Inflammatory macrophage treated with lipopolysaccharide for 4 hours (primary cell): ENCODE measurements at regions not wholly inside any gene's neighbourhood (a gene's known extent, or its start where the extent isn't known, plus 50 kb on each side); places are given as distances from the start of the nearest gene placed in this dataset.

ENCODE experiments used
- DNase-seq: peaks from one replicate; pipeline ENCODE4 v3.0.0-alpha.2; 2020

DNA sequence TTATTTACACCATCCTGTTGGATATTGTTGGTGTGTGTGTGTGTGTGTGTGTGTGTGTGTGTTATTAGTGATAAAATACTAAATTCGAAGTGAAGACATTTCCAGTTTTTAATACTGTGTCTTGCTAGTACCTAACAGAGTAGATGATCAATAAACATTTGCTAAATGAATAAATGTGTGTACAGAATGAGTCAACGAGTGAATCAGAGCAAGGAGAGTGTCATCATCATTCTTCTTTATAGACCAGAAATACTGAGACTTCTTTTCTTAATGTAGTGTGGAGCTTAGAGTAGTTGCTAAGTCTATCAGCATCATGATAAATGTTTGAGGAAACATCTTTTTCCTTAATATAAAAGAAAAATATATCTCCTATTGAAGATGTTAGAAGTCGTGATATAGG, 169.7 kb upstream of the SATB2 start:
- DNase-seq = no peak

DNA sequence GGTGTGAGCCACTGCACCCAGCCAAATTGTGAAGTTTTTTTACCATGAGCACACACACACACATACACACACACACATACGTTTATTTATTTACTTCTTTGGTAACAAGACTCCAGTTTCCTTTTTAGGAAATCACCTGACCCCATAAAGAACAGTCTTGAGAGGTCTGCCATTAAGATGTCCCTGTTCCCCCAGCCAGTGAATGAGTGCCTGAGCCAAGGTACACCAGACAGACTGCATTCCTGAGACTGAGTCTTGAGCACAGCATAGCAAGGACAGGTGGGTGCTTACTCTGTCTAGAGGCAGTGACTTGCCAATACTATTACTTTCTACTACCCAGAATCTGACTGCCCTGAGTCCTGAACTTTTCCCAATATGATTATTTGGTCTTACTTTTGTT, 167.2 kb upstream of the SATB2 start:
- no peak for DNase-seq

DNA sequence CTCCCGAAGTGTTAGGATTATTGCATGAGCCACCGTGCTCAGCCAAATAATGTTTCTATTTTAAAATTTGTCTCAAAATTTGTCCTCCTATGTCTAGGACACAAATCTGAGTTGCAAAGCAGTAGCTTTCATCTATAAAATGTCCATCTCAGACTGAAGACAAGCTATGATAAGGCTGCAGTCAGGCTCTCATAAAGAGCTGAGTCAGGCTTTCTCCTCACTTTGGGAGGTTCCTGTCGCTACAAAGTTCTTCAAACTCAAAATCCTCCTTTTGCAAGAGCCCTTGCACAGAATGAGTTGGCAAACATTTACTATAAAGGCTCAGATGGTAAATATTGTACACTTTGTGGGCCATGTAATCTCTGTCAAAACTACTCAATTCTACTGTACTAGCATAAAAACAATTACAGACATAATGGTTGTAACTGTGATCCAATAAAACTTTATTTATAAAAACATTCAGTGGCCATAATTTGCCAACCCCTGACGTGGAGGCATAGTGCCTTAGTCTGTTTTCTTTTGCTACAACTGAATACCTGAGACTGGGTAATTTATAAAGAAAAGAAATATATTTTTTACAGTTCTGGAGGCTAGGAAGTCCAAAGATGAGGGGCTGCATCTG, 154.9 kb upstream of the SATB2 start:
- DNase-seq = no peak

DNA sequence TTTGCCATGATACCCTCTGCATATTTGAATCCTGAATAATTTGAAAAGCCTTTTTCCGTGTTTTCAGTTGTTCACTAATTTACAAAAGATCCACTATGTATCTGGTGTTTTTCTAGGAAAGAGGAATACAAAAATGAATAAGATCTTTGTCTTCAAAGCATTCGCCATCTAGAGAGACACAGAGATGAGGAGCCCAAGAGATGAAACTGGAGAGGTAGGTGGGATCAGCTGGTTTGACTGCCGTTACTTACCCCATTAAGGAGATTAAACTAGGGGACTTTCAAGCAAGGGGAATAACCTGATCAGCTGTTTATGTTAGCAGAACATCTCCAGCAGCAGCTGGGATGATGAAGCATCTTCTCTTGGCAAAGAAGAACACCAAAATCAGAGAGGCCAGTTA, 150.2 kb upstream of the SATB2 start:
- no peak for DNase-seq

DNA sequence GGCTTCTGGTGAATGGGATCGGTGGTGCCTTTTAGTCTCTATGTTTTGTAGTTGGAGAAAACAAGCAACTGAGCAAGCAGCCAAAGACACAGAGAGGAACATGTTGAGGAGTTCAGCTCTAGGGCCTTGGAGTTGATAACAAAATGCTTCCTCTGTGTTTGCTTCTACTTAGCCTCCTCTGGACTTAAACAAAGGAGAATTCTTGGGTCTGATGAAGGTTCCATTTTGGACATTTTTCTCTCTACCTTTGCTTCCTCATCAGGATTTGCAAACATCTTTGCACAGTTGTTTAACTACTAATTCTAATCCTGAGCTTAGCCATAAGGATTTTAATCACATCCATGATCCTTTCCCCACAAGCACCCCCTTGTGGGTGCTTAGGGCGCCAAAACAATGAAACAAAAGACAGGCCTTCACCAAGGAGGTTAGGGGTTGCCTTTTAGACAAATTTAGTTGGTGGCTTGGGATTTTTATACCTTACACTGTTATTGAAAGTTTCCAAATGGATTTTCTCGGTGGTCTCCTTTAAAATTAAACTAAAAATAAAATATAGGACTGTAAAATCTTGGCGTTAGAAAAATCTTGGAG, 148.5 kb upstream of the SATB2 start:
- no peak for DNase-seq

DNA sequence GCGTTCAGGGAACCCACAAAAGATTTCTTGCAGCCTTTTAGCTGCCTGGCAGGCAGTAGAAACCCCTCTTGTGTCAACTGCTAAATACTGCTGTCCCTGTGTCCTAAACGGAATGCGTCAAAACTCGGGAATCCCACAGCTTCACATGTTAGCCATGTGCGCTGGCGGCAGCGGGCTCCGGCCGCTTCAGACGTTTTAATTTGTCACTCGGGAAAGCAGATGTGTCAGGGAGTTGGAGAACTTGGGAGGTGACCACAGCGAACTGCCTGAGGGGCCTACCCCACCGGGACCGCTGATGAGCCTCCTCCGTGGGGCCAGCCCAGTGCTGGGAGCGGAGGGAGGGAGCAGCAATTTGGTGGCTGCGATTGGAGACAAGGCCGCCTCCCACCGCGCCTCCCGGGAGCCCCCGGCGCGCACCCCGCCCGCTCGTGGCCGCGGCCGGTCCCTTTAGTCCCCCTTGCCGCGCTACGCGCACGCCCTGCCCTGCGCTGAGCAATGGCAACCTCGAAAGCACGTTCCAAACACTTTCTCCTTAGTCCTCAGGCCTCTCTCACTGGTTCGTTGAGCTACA, 146.1 kb upstream of the SATB2 start:
- DNase-seq = no peak

DNA sequence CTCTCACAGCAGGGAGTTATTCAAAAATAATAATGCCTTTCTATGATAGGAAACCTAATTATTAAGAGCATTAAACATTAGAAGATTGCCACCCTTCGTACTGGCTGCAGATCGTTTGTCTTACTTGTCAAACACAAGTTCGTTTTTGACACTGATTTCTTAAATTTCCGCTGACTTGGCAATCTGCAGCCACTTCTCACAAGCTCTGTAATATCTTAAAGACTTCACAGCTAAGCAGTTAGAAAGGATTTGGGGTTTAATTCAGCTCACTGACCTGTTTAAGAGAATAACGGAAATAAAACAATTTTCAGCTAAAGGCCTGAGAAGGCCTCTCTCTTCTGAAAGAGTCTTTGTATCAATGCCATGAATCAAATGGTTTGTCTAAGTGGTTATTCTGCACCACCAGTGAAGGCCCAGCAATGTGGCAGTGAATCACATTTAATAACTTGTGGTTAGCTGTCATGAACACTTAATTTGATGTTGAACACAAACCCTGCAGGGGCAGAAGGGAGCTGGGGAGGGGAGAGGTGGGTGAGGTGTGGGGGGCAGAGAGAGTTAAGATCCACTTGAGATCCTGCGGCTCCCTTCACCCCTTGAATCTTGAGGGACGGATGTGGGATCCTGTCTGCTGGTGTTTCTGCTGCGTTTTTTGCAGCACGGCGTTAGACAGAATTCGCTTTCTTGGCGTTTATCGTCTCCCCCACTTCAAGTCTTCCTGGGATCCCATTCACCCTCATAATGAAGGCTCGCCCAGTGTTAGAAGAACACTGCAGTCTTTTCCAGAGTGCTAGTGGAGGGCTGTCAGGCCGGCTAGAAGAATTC, 145.4 kb upstream of the SATB2 start:
- no peak for DNase-seq

DNA sequence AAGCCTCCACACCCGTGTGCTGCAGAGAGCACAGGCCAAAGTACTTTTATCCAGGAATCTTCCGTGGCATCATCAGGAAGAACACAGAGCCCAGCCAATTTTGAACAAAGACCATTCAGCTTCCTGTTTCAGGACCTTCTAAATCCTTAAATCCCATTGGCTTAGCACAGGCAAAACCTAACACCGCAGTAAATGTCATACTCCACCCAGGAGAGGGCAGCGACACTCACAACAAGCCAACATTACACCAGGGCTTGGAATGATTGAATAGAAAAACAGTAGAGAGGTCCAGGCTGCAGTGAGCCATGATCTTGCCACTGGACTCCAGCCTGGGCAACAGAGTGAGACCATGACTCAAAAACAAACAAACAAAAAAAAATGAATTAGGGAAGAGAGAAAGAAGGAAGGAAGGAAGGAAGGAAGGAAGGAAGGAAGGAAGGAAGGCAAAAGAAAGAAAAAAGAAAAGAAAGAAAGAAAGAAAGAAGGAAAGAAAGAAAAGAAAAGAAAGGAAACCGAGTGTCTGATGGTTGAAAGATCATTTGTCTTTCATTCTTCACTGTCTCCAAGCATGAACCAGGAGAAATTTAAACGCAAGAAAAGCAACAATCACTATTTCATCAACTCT, 144.6 kb upstream of the SATB2 start:
- no peak for DNase-seq

DNA sequence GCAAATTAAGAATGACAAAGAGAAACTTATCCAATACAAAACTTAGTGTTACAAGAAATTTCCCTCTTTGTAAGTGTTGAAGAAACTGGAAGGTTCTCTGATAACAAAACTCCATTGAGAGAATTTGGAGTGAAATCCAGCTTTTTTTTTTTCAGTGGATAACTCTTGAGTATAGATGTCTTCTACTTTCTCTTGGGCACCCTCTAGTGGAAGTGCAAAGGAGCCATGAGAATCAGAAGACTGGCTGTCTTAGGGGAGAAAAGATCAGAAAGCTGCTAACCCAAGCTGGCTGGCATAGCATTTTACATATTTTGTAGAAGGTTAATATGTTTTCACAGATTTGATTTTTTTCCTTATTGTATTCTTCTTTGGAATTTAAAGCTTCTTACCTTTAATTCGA, 138.8 kb upstream of the SATB2 start:
- DNase-seq = peak; percentile 15

DNA sequence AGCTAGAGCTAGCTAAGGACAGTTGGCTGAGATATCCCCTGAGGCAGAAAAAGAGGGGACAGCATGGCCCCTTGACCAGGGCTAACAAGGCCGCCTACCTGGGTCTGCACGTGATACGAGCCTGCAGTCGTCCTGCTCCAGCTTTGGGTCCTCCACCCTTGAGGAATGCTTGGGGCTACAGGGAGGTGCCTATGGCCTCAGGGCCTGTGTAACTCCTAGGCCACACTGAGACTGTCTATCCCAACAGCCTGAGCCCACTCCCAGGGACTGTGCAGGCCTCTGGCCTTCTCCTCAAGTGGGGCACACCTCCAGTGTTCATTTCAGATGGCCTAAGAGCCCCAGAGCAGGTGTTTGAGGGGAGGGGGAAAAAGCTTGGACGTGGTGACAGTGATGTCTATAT, 136.7 kb upstream of the SATB2 start:
- DNase-seq = no peak

DNA sequence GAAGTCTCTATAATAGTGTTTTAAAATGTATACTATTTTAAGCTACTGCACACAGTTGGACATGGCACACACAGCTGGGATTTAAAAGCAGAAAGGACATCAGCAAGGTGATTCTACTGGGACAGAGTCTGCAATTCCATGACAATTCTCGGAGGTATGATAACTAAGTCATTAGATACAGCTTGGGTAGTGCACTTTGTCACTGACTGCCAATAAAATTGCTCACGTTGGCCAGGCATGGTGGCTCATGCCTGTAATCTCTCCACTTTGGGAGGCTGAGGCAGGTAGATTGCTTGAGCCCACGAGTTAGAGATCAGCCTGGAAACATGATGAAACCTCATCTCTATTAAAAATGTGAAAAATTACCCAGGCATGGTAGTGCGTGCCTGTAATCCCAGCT, 134.1 kb upstream of the SATB2 start:
- DNase-seq = no peak

DNA sequence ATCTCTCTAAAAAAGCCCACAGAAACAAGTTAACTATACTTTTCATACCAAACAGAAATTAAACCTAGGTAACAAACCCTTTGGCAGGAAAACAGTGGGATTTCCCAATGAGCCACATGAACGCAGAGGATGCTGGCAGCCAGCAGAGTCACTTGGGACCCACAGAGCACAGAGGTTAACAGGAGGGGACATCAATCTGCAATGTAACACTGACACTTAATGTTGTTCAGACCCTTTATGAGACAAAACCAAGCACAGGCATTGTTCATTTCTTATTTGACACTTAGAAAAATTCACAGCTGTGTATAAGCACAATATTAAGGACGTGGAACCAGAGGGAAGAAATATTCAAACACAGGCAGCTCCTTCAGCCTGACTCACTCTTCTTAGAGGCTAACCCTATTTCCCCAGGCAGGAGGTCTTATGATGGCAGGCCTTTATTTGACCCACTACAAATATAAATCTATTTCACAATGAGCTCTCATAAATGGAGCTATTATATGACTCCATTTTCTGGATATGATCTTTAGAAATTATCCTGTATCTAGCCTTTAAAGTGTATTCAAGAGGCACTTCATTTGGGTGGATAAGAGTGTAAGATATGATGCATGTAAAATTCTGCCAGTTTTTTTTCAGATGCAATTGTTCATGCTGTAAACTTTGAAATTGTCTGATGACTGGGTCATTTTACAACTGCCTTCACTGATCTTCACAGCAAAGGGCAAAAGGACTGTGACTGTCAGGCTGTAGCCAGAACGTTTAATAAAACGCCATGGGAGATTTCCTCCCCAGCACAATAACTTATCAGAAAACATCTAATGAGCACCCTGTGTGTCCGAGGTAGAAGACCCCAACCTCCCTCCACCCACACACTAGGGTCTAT, 132.8 kb upstream of the SATB2 start:
- no peak for DNase-seq

DNA sequence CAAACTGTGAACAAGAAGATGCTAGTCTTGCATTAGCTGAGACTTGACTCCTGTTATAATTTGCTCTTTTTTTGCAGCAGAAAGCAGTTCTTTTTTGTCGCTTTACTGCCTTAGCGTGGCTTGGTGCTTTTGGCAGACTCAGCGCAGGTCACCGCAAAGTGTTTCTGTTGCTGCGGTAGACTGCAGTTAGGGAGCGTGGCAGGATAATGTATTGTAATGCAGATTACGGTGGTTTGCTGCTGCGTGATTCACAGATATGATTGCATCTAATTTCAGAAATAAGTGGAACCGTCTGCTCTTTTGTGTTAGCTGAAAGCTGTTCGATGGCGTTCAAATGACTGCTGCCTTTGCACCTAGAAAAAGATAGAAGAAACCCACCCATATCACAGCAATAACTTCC, 131.6 kb upstream of the SATB2 start:
- no peak for DNase-seq

DNA sequence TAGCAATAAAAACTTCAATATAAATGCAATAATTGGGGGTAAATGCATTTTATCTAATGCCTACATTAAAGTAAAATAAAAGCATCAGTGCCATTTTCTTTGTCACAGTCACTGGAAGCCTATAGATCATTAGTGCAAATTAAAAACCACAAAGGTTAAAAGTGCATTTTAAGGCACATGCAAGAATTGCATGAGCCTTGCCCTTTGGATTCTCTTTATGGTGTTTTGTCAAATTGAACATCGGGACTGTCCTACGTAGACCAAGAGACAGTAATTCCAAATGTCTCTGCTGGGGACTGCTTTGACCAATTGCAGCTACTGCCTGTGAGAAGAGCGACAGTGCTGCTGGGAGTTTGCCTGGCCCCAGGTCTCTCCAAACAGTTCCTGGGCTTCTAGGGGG, 130.3 kb upstream of the SATB2 start:
- no peak for DNase-seq

DNA sequence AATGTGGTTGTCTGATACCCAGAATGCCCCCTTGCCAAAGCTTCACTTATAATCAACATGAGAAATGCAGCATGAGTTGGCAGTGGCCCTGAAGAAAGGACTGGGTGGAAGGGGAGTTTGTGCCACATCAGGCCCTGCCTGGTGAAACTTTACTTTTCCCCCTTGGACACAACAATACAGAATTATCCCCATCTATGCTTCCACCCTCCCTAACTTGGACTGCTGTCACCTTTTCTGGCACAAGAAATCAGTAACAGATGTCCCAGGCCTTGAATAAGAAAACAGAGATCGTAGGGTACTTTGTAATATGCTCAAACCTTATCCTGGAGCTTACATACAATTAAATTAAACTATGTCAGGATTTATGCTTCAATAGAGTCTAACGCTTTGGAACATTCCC, 128.9 kb upstream of the SATB2 start:
- no peak for DNase-seq

DNA sequence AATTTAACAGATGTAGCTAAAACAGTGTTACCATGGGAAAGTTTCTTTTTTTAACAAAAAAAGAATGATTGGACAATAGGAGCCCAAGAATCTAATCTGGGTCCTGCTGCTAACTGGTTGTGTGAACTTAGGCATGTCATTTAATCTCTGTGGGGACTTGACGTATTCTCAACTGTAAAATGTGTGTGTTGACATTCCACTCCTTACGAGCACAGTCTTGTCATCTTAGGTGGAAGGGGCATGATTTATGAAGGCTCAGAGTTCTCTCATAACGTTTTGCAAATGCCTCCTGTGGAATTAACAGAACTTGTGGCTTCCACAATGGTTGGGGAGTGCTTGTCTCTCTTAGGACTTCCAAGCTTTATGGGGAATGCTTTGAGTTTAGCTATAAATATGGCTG, 125.9 kb upstream of the SATB2 start:
- DNase-seq = no peak

DNA sequence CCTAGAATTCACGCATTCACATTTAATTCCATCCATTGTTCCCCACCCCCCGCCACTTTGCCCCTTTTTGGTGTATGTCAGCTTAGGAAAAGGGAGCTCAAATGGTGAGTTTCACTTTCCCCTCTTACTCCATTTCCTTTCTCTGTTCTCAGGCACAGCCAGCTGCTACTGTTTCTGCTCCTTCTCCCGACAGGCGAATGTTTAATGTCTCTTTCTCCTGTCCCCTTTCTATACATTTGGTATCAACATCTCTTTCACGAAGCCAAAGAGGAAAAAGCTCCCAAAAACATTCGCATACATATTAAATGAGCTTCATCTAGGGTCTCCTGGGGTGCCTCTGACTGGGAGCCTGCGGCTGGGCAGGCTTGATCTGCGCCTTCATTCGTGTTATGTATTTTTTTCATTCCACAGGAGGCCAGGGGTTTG, 124.2 kb upstream of the SATB2 start:
- DNase-seq = peak; percentile 8

DNA sequence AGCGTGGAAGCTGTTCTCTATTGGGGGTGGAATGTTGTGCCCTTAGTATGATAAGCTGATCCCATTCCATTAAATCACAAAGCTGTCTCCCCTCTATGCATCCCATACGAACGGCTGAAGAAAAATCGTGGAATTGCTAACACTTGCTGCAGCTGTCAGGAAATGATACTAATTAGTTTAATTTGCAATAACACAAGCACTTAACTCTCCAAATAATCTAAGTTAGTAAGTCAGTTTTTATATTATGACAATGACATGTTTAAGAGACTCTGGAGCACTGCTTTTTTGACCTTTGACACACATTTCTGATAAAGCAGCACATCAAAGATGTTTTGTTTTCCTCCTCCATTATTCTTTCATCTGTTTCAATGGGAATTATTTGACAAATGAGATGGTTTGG, 123.7 kb upstream of the SATB2 start:
- no peak for DNase-seq

DNA sequence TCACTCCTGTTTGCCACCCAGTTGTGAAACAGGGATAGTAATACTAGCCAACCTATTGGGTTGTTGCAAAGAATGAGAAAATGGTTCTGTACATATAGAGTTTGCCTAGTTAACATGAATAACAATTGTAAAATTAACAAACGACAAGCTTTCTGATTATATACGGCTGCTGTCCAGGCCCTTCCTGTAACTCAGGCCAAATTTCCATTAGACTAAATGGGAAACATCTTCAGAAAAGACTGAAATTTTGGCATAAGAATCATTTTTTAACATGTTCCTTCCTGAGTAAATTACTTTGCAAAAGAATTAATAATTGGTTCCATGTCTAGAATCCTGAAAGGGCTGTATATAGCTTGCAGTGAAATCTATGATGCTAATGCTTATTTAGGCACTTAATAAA, 117.7 kb upstream of the SATB2 start:
- DNase-seq = no peak

DNA sequence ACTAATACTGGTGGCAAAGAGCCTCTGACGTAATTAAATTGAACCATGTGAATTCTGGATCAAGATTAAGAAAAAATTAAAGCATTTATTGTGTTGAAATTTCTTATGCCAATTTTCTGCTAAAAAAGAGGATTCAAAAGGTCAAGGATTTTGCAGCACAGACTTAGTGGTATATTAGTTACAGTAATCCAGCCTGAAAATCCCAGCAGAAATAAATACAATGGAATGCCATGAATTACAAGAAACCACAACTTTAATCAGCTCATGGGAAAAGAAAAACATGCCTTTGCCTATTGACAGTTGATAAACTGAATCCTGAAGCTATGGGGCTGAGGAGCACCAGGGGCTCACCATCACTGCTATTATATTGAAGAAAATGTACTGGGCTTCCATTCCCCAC, 114.8 kb upstream of the SATB2 start:
- no peak for DNase-seq

DNA sequence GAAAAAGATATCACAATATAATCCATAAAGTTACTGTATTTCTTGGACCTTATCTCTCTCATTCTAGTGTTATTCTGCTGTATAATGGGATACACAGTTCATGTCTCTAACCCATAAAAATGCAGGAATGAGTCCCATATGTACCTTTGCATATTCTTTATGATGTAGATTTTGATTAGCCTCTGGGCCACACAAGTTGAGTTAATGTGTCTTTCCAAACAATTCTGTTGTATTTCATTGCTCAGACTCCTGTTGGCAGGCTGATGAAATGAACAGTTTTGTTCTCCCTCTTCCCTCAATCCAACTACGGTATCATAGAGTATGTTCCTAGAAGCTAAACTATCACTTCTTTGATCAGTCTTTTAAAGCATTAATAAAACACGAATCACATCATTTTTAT, 113.2 kb upstream of the SATB2 start:
- DNase-seq = no peak

DNA sequence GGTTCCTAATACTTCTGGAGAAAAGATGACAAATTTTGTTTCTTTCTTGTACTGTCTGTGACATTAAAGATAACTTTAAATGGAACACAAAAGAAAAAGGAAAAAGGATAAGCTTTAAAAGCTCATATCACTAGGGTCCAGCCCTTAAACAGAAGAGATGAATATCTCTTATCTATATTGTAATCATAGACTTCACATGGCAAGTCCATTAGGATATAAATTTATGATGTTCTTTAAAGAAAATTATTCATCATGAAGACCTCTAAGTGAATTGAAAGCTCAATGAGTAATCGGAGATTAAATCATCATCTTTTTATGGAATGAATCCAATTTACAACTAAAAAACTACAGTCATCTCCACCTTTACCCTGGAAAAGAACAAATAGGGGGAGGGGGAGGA, 111.6 kb upstream of the SATB2 start:
- no peak for DNase-seq

DNA sequence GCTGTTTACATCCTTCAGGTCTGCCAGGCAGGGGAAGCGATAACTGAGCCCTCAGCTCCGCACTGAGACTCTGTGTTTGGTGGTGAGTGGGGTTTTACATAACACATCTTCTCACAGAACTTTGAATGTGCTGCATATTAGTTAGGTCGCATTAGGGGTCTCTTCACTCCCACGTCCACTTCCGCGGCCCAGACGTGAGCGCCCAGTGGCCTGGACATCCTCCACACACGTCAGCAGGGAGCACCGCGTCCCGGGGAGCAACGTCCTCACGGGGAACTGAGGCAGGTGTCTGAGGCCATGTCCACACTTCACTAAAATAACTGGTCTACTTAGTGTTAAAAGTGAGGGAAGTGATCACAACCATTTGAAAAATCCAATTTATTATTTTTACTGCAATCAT, 100.4 kb upstream of the SATB2 start:
- DNase-seq = no peak
